GM12873 (cell line): ENCODE measurements at regions not wholly inside any gene's neighbourhood (a gene's known extent, or its start where the extent isn't known, plus 50 kb on each side); places are given as distances from the start of the nearest gene placed in this dataset.

ENCODE experiments used
- CTCF ChIP-seq: IDR thresholded peaks from 2 replicates; pipeline ENCODE4 v1.5.1; 2012; ENCODE audit warnings: low read depth, mild to moderate bottlenecking, moderate library complexity, low read length, control low read depth; ENCODE audit not compliant: insufficient read depth; ENCODE audit errors: missing control alignments

GRCh38 chr4:31411565-31411964 lies 691.4 kb downstream of the PCDH7 start:
- TF ChIP-seq CTCF = no peak

GRCh38 chr4:31415629-31416028 lies 695.5 kb downstream of the PCDH7 start:
- TF ChIP-seq CTCF = no peak

- TF ChIP-seq CTCF = no peak
Measured at GRCh38 chr4:31416498-31416897, 696.3 kb downstream of the PCDH7 start.

- no peak for TF ChIP-seq CTCF
Measured at GRCh38 chr4:31417040-31417439, 696.9 kb downstream of the PCDH7 start.

GRCh38 chr4:31422006-31422405 lies 701.8 kb downstream of the PCDH7 start:
- TF ChIP-seq CTCF = no peak

GRCh38 chr4:31427691-31428090 lies 707.5 kb downstream of the PCDH7 start:
- no peak for TF ChIP-seq CTCF

GRCh38 chr4:31442236-31442635 lies 722.1 kb downstream of the PCDH7 start:
- no peak for TF ChIP-seq CTCF
